SH-SY5Y (cell line): ENCODE measurements at regions not wholly inside any gene's neighbourhood (a gene's known extent, or its start where the extent isn't known, plus 50 kb on each side); places are given as distances from the start of the nearest gene placed in this dataset.

ENCODE experiments used
- GATA2 ChIP-seq: IDR thresholded peaks from 2 replicates; pipeline ENCODE4 v1.6.1; 2011; ENCODE audit warnings: mild to moderate bottlenecking, low read depth, low read length
- GATA3 ChIP-seq: IDR thresholded peaks from 2 replicates; pipeline ENCODE4 v1.6.1; 2011; ENCODE audit warnings: low read depth, mild to moderate bottlenecking, low read length, moderate library complexity

GRCh38 chr1:61602663-61603062, 122.3 kb downstream of the TM2D1 start:
- TF ChIP-seq GATA2, result no peak
- TF ChIP-seq GATA3, result no peak
